Peyer's patch (tissue), 4 donors: ENCODE measurements at regions not wholly inside any gene's neighbourhood (a gene's known extent, or its start where the extent isn't known, plus 50 kb on each side); places are given as distances from the start of the nearest gene placed in this dataset.

Experiments
- DNase-seq, 3 donors: peaks; one replicate each; pipeline ENCODE4 v3.0.0-alpha.2; 2017 to 2019
- H3K27ac ChIP-seq, 4 donors: fragments of 200-600 bp; sonication (generic); one replicate each; pipeline ENCODE4 v1.5.1; 2016 to 2019
- H3K27me3 ChIP-seq, 2 donors: fragments of 200-600 bp; sonication (generic); one replicate each; pipeline ENCODE4 v1.5.1; 2019
- H3K36me3 ChIP-seq, 3 donors: fragments of 200-600 bp; sonication (generic); one replicate each; pipeline ENCODE4 v1.5.1; 2016 to 2019
- H3K4me1 ChIP-seq, 4 donors: fragments of 200-600 bp; sonication (generic); one replicate each; pipeline ENCODE4 v1.5.1; 2016 to 2019
- H3K4me3 ChIP-seq, 4 donors: fragments of 200-600 bp; sonication (generic); 1 replicate in 3 of 4; 2 replicates in 1 of 4; pipeline ENCODE4 v1.5.1; 2016 to 2019; ENCODE audit warnings: mild to moderate bottlenecking in 1 of 4
- H3K9me3 ChIP-seq, 4 donors: fragments of 200-600 bp; sonication (generic); one replicate each; pipeline ENCODE4 v1.5.1; 2016 to 2019; ENCODE audit warnings: mild to moderate bottlenecking in 1 of 4
- POLR2A ChIP-seq, 2 donors: fragments of 450-650 bp; IDR thresholded peaks; one replicate each; pipeline ENCODE4 v1.5.1; 2017; ENCODE audit warnings: antibody characterized with exemption in 2 of 2, mild to moderate bottlenecking in 2 of 2, moderate library complexity in 2 of 2
- TF ChIP-seq, protein P1 (sequence below), 6 experiments: fragments of 450-650 bp in 4 of 6; fragments of 200-600 bp in 2 of 6; sonication (generic) in 1 of 6; IDR thresholded peaks; one replicate each; pipeline ENCODE4 v1.5.1; 2017 to 2019; ENCODE audit warnings: antibody characterized with exemption in 6 of 6, mild to moderate bottlenecking in 3 of 6, moderate library complexity in 1 of 6

DNA sequence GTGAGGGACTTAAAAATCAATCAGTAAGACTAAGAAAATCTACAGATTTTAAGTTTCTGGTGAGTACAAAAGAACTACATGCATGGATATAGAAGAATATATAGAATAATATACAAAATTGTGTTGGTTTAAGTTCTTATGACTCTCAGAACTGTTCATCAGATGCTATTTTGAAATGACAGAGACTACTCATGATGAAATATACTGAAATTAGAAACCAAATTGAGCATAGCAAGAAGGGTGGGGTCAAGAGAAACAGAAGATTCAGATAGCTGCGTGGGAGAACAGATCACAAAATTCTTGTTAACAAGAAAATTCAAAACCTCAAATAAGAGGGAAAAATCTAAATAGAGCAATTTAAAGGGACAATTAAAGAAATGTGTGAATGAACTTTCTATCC lies 2125.3 kb upstream of the RAG2 start:
- Histone ChIP-seq H3K27ac (no peak overlapping the region), H3K4me3 (no peak overlapping the region), H3K27me3 (no peaks in the 10 kb centered on the region), H3K9me3 (no peaks in the 10 kb centered on the region), H3K4me1 (no peaks in the 10 kb centered on the region), H3K36me3 (no peaks in the 10 kb centered on the region)
- no peak for DNase-seq
- TF ChIP-seq, protein P1, sequence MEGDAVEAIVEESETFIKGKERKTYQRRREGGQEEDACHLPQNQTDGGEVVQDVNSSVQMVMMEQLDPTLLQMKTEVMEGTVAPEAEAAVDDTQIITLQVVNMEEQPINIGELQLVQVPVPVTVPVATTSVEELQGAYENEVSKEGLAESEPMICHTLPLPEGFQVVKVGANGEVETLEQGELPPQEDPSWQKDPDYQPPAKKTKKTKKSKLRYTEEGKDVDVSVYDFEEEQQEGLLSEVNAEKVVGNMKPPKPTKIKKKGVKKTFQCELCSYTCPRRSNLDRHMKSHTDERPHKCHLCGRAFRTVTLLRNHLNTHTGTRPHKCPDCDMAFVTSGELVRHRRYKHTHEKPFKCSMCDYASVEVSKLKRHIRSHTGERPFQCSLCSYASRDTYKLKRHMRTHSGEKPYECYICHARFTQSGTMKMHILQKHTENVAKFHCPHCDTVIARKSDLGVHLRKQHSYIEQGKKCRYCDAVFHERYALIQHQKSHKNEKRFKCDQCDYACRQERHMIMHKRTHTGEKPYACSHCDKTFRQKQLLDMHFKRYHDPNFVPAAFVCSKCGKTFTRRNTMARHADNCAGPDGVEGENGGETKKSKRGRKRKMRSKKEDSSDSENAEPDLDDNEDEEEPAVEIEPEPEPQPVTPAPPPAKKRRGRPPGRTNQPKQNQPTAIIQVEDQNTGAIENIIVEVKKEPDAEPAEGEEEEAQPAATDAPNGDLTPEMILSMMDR (IDR thresholded peaks at IDR 0.05): no peak
- TF ChIP-seq POLR2A (IDR thresholded peaks at IDR 0.05): no peak

DNA sequence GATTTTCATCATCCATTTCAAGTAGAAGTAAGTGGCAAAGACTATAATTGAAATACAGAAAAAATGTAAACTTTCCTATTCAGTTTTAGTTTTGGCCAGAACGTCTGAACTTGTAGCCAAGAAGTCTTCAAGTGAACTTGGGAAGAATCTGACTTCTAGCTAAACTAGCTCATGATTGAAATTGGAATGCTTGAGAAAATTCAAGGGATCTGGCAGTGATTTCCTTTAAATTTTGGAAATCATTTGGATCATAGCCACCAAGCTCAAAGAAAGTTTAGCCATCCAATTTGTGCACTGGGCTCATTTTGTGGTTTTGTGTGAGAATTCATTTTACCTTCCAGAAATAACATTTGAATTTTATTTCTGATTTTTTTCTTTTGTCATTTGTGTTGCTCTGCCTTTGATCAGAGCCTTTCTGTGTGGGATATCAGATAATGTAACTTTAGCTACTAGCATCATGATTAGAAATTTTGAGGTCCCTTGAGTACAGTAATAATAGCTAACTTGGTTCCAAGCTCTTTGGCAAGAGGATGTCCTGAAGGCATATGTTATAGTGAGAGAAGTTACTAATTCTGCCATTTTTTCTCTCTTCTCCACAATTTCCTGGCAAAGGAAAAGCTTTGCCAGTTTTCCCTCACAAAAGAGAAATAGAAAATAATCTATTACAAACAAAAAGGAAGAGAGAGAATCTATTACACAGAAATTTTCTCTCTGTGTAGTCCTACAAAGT lies 2123.7 kb upstream of the RAG2 start:
- Histone ChIP-seq H3K4me1 (no peaks in the 10 kb centered on the region), H3K9me3 (no peaks in the 10 kb centered on the region), H3K4me3 (no peak overlapping the region), H3K27ac (no peak overlapping the region), H3K27me3 (no peaks in the 10 kb centered on the region), H3K36me3 (no peaks in the 10 kb centered on the region)
- TF ChIP-seq, protein P1 (IDR thresholded peaks at IDR 0.05): no peak
- no peak for TF ChIP-seq POLR2A (IDR thresholded peaks at IDR 0.05)
- no peak for DNase-seq

DNA sequence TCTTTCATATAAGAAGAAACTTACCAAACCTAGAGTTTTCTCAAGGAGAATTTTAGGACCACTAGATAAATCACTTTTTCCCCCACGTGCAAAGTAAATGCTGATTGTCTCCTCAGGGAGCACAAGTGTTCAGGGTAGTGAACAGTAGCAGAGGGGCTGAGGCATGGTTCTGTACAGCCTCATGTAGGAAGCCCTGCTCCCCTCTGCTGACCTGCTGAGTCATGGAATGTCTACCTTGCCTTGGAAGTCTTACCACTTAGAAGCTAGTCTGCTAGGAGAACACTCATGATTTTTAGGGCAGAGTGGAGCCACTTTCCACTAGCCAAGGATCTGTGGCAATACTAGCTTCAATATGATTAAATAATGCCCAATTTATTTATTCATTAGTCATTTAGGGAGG lies 2120.6 kb upstream of the RAG2 start:
- no peak overlapping the region for H3K27ac ChIP-seq
- DNase-seq: no peak
- H3K36me3 ChIP-seq: no peaks in the 10 kb centered on the region
- no peaks in the 10 kb centered on the region for H3K27me3 ChIP-seq
- no peaks in the 10 kb centered on the region for H3K4me1 ChIP-seq
- H3K9me3 ChIP-seq: no peaks in the 10 kb centered on the region
- no peak overlapping the region for H3K4me3 ChIP-seq
- TF ChIP-seq, protein P1 (IDR thresholded peaks at IDR 0.05): no peak
- no peak for TF ChIP-seq POLR2A (IDR thresholded peaks at IDR 0.05)

DNA sequence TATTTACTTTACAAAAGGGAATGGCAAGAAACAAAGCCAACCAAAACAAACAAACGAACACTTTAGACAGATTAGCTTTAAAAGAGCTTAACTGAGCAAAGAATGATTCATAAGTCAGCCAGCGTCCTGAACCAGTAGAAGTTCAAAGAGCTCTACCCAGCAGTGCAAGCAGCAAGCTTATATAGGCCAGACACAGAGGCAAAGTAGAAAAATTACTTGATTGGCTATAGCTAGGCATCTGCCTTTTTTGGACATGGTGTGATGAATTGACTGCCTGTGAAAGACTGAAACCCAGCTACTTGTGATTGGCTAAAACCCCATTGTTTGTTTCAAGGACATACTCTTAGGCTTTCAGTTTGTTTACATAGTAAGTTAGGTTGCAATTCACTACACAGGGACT lies 2120.0 kb upstream of the RAG2 start:
- Histone ChIP-seq H3K4me3 (no peak overlapping the region), H3K27me3 (no peaks in the 10 kb centered on the region), H3K27ac (no peak overlapping the region), H3K36me3 (no peaks in the 10 kb centered on the region), H3K9me3 (no peaks in the 10 kb centered on the region), H3K4me1 (no peaks in the 10 kb centered on the region)
- no peak for TF ChIP-seq POLR2A (IDR thresholded peaks at IDR 0.05)
- TF ChIP-seq, protein P1 (IDR thresholded peaks at IDR 0.05): no peak
- DNase-seq: no peak

DNA sequence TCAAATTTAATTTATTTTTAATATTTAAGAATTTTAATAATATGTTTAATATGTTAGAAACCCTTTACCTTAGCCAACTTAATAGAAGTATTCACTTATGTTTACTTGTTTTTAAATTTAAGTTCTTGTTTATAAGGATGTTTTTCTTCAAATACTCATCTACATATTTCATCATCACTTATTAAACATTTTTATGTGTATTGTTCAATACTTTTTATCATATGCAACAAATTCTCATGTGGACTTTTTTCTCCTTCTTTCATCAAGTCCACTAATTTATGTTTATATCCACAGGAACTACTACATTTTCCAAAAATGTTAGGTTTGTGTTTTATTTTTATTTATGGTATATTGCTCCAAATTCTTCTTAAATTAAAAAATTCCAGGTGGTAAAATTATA lies 2113.1 kb upstream of the RAG2 start:
- no peaks in the 10 kb centered on the region for H3K27me3 ChIP-seq
- H3K4me1 ChIP-seq: no peaks in the 10 kb centered on the region
- H3K36me3 ChIP-seq: no peaks in the 10 kb centered on the region
- no peak for TF ChIP-seq POLR2A (IDR thresholded peaks at IDR 0.05)
- TF ChIP-seq, protein P1 (IDR thresholded peaks at IDR 0.05): no peak
- H3K9me3 ChIP-seq: no peaks in the 10 kb centered on the region
- no peak overlapping the region for H3K4me3 ChIP-seq
- H3K27ac ChIP-seq: no peak overlapping the region
- no peak for DNase-seq

DNA sequence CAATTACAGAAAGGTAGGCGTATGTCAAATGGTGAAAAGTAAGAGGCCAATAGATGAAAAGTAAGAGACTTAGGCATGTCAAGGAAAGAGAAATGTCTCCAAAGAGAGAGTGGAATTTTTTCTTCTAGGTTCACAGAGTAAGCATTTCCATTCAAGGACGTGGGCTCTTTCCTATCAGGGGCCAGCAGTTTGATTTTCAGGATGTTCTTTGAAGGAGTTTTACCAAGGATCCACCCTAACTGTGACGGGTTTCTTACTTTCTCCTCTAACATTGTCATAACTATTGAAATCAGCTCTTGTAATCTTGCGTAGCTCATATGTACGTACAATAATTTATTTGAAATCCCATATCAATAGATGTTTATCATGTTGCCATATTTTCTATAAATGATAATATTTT lies 2112.2 kb upstream of the RAG2 start:
- no peak for DNase-seq
- no peak for TF ChIP-seq POLR2A (IDR thresholded peaks at IDR 0.05)
- TF ChIP-seq, protein P1 (IDR thresholded peaks at IDR 0.05): no peak
- no peaks in the 10 kb centered on the region for H3K36me3 ChIP-seq
- H3K27me3 ChIP-seq: no peaks in the 10 kb centered on the region
- H3K27ac ChIP-seq: no peak overlapping the region
- no peaks in the 10 kb centered on the region for H3K9me3 ChIP-seq
- H3K4me3 ChIP-seq: no peak overlapping the region
- H3K4me1 ChIP-seq: no peaks in the 10 kb centered on the region
